GM21723 (cell line): ENCODE measurements at regions not wholly inside any gene's neighbourhood (a gene's known extent, or its start where the extent isn't known, plus 50 kb on each side); places are given as distances from the start of the nearest gene placed in this dataset.

Source experiments
- ATAC-seq: cut with Tn5 transposase; IDR thresholded peaks from one replicate; pipeline ENCODE4 v1.9.1; 2021; ENCODE audit warnings: mild to moderate bottlenecking, moderate library complexity; ENCODE audit not compliant: unreplicated experiment

- no peak for ATAC-seq
Measured at GRCh38 chr10:25661632-25662031, 272.4 kb upstream of the MYO3A start.

- ATAC-seq = no peak
Measured at GRCh38 chr10:25666276-25666675, 267.8 kb upstream of the MYO3A start.

- no peak for ATAC-seq
Measured at GRCh38 chr10:25675204-25675603, 258.8 kb upstream of the MYO3A start.

GRCh38 chr10:25675615-25676014 is 258.4 kb upstream of the MYO3A start:
- ATAC-seq = no peak

GRCh38 chr10:25678220-25678619 is 255.8 kb upstream of the MYO3A start:
- no peak for ATAC-seq

- ATAC-seq = no peak
Measured at GRCh38 chr10:25678666-25679065, 255.4 kb upstream of the MYO3A start.

- no peak for ATAC-seq
Measured at GRCh38 chr10:25682203-25682851, 251.7 kb upstream of the MYO3A start.

- no peak for ATAC-seq
Measured at GRCh38 chr10:25683344-25683743, 250.7 kb upstream of the MYO3A start.

GRCh38 chr10:25687521-25687920 is 246.5 kb upstream of the MYO3A start:
- ATAC-seq = no peak

- no peak for ATAC-seq
Measured at GRCh38 chr10:25689346-25690100, 244.5 kb upstream of the MYO3A start.

- ATAC-seq = no peak
Measured at GRCh38 chr10:25692761-25693160, 241.3 kb upstream of the MYO3A start.

- no peak for ATAC-seq
Measured at GRCh38 chr10:25694206-25694933, 239.7 kb upstream of the MYO3A start.

GRCh38 chr10:25694971-25695370 is 239.1 kb upstream of the MYO3A start:
- no peak for ATAC-seq

- ATAC-seq = no peak
Measured at GRCh38 chr10:25695586-25695985, 238.4 kb upstream of the MYO3A start.

- ATAC-seq = no peak
Measured at GRCh38 chr10:25696013-25696708, 237.9 kb upstream of the MYO3A start.

- no peak for ATAC-seq
Measured at GRCh38 chr10:25697412-25697811, 236.6 kb upstream of the MYO3A start.

- ATAC-seq = no peak
Measured at GRCh38 chr10:25698638-25699037, 235.4 kb upstream of the MYO3A start.

- ATAC-seq = no peak
Measured at GRCh38 chr10:25699631-25700030, 234.4 kb upstream of the MYO3A start.

- ATAC-seq = no peak
Measured at GRCh38 chr10:25701652-25702051, 232.4 kb upstream of the MYO3A start.

GRCh38 chr10:25704622-25705021 is 229.4 kb upstream of the MYO3A start:
- ATAC-seq = no peak

- ATAC-seq = no peak
Measured at GRCh38 chr10:25707572-25707971, 226.5 kb upstream of the MYO3A start.
